ENCODE measurements at regions not wholly inside any gene's neighbourhood (a gene's known extent, or its start where the extent isn't known, plus 50 kb on each side); places are given as distances from the start of the nearest gene placed in this dataset.

DNA sequence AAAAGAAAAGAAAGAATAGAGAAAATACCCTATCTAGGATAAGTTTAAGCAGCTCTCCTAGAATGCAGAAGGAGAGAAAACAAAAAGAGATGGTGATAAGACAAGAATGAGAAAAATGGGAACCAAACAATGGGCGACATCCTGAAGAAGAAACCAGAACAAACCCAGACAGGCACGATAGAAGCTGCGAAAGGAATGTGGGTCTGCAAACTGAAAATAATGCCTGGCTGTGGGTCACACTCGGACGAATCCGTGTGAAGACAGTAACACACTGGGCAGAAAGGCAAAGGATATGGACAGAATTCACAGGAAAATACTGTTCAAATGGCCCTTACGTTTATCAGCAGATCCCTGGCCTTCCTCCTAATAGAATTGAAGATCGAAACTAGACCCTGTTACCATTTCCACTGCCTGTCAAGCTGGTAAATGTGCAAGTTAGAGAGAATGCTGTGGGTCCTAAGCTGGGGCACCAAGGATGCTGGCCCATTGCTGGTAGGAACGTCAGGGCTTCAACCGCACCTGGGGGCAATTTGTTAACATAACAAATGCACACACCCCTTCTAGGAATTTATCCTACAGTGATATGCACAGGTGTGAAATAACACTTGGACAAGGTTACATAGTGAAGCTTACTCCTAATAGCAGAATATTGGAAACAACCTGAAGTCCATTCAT is 117.5 kb upstream of the RFLNA start:
- TF ChIP-seq, protein P1, sequence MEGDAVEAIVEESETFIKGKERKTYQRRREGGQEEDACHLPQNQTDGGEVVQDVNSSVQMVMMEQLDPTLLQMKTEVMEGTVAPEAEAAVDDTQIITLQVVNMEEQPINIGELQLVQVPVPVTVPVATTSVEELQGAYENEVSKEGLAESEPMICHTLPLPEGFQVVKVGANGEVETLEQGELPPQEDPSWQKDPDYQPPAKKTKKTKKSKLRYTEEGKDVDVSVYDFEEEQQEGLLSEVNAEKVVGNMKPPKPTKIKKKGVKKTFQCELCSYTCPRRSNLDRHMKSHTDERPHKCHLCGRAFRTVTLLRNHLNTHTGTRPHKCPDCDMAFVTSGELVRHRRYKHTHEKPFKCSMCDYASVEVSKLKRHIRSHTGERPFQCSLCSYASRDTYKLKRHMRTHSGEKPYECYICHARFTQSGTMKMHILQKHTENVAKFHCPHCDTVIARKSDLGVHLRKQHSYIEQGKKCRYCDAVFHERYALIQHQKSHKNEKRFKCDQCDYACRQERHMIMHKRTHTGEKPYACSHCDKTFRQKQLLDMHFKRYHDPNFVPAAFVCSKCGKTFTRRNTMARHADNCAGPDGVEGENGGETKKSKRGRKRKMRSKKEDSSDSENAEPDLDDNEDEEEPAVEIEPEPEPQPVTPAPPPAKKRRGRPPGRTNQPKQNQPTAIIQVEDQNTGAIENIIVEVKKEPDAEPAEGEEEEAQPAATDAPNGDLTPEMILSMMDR (conservative IDR thresholded peaks at IDR 0.05): no peak
- TF ChIP-seq ZFX (IDR thresholded peaks at IDR 0.05): no peak
